ENCODE measurements at regions not wholly inside any gene's neighbourhood (a gene's known extent, or its start where the extent isn't known, plus 50 kb on each side); places are given as distances from the start of the nearest gene placed in this dataset.

- ATAC-seq: no peak
- TF ChIP-seq ESRRG (CRISPR knock-in tag; IDR thresholded peaks at IDR 0.05) (no peak), ZNF565 (CRISPR knock-in tag; conservative IDR thresholded peaks at IDR 0.05; ENCODE audit: low read depth) (no peak), GLIS3 (CRISPR knock-in tag; IDR thresholded peaks at IDR 0.05) (no peak), PPARA (CRISPR knock-in tag; IDR thresholded peaks at IDR 0.05; ENCODE audit: borderline replicate concordance) (no peak), ZNF70 (CRISPR knock-in tag; IDR thresholded peaks at IDR 0.05) (no peak), SNAI2 (CRISPR knock-in tag; IDR thresholded peaks at IDR 0.05) (no peak), POU6F1 (CRISPR knock-in tag; IDR thresholded peaks at IDR 0.05; ENCODE audit: borderline replicate concordance, low read depth) (no peak), TSHZ2 (CRISPR knock-in tag; IDR thresholded peaks at IDR 0.05) (no peak), ZNF8 (CRISPR knock-in tag; IDR thresholded peaks at IDR 0.05) (no peak), ZC3H10 (CRISPR knock-in tag; IDR thresholded peaks at IDR 0.05) (no peak), TCF4 (CRISPR knock-in tag; IDR thresholded peaks at IDR 0.05; ENCODE audit: borderline replicate concordance) (no peak)
These were observed 750.9 kb downstream of the BRINP3 start for GRCh38 chr1:189726806-189727205.

GRCh38 chr1:189751311-189751710 is 726.4 kb downstream of the BRINP3 start:
- no peak for ATAC-seq
- TF ChIP-seq ZFP3 (CRISPR knock-in tag; IDR thresholded peaks at IDR 0.05) (no peak), TOX (CRISPR knock-in tag; IDR thresholded peaks at IDR 0.05; ENCODE audit: borderline replicate concordance) (no peak), ZFP30 (CRISPR knock-in tag; IDR thresholded peaks at IDR 0.05) (no peak), ISL1 (CRISPR knock-in tag; IDR thresholded peaks at IDR 0.05) (no peak), CSRNP3 (CRISPR knock-in tag; IDR thresholded peaks at IDR 0.05) (no peak), ZC3H10 (CRISPR knock-in tag; IDR thresholded peaks at IDR 0.05) (no peak), TCF4 (CRISPR knock-in tag; IDR thresholded peaks at IDR 0.05; ENCODE audit: borderline replicate concordance) (no peak), GLIS3 (CRISPR knock-in tag; IDR thresholded peaks at IDR 0.05) (no peak), PATZ1 (CRISPR knock-in tag; IDR thresholded peaks at IDR 0.05; ENCODE audit: borderline replicate concordance) (no peak), POU6F1 (CRISPR knock-in tag; IDR thresholded peaks at IDR 0.05; ENCODE audit: borderline replicate concordance, low read depth) (no peak), TSHZ2 (CRISPR knock-in tag; IDR thresholded peaks at IDR 0.05) (no peak), ZNF8 (CRISPR knock-in tag; IDR thresholded peaks at IDR 0.05) (no peak)

All from SK-N-SH treated with all-trans-retinoic acid at 6 μM for 48 hours (cell line).